ENCODE measurements at regions not wholly inside any gene's neighbourhood (a gene's known extent, or its start where the extent isn't known, plus 50 kb on each side); places are given as distances from the start of the nearest gene placed in this dataset.

DNA sequence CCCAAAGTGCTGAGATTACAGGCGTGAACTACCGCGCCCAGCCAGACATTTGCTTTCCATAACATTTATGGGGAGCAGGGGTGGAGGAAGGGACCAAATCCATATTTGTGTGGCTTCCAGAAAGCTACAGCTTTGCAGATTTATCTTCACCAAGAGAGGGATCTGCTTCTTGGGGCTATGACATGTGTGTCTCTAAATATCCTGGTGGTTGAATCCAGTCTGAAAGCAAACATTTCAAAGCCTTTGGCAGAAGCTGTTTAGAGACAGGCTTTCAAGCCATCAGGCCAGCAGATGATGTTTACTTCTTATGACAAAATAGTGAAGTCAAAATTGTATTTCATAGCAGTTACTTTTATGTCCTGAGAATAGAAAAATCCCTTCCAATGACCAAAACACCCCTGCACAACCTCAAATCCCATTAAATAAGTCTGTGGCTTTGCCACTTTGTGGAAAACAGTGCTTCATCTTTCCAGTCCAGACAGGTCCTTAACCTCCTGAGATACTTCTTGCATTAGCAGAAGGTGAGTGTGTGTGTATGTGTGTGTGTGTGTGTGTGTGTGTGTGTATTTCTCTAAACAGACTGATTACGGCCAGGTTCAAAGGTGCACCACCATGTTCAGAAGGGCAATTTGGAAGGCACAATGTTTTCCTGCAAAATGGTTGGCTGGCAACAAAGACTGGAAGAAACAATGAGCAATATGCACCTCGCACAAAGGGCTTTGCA lies 191.4 kb upstream of the LRIG1 start (continued):
- no peak for TF ChIP-seq ZNF146 (tag by site-specific recombination; IDR thresholded peaks at IDR 0.05)
- no peak for TF ChIP-seq IKZF3 (tag by site-specific recombination; IDR thresholded peaks at IDR 0.05)
- TF ChIP-seq ZNF133 (tag by site-specific recombination; IDR thresholded peaks at IDR 0.05): no peak
- no peak for TF ChIP-seq KLF10 (tag by site-specific recombination; IDR thresholded peaks at IDR 0.05)
- TF ChIP-seq, protein P1, sequence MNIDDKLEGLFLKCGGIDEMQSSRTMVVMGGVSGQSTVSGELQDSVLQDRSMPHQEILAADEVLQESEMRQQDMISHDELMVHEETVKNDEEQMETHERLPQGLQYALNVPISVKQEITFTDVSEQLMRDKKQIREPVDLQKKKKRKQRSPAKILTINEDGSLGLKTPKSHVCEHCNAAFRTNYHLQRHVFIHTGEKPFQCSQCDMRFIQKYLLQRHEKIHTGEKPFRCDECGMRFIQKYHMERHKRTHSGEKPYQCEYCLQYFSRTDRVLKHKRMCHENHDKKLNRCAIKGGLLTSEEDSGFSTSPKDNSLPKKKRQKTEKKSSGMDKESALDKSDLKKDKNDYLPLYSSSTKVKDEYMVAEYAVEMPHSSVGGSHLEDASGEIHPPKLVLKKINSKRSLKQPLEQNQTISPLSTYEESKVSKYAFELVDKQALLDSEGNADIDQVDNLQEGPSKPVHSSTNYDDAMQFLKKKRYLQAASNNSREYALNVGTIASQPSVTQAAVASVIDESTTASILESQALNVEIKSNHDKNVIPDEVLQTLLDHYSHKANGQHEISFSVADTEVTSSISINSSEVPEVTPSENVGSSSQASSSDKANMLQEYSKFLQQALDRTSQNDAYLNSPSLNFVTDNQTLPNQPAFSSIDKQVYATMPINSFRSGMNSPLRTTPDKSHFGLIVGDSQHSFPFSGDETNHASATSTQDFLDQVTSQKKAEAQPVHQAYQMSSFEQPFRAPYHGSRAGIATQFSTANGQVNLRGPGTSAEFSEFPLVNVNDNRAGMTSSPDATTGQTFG (tag by site-specific recombination; IDR thresholded peaks at IDR 0.05; ENCODE audit: borderline replicate concordance): no peak
- TF ChIP-seq ZNF555 (tag by site-specific recombination; conservative IDR thresholded peaks at IDR 0.05): no peak
- TF ChIP-seq, protein P2, sequence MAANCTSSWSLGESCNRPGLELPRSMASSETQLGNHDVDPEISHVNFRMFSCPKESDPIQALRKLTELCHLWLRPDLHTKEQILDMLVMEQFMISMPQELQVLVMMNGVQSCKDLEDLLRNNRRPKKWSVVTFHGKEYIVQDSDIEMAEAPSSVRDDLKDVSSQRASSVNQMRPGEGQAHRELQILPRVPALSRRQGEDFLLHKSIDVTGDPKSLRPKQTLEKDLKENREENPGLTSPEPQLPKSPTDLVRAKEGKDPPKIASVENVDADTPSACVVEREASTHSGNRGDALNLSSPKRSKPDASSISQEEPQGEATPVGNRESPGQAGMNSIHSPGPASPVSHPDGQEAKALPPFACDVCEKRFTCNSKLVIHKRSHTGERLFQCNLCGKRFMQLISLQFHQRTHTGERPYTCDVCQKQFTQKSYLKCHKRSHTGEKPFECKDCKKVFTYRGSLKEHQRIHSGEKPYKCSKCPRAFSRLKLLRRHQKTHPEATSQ (tag by site-specific recombination; IDR thresholded peaks at IDR 0.05): no peak
- TF ChIP-seq, protein P3, sequence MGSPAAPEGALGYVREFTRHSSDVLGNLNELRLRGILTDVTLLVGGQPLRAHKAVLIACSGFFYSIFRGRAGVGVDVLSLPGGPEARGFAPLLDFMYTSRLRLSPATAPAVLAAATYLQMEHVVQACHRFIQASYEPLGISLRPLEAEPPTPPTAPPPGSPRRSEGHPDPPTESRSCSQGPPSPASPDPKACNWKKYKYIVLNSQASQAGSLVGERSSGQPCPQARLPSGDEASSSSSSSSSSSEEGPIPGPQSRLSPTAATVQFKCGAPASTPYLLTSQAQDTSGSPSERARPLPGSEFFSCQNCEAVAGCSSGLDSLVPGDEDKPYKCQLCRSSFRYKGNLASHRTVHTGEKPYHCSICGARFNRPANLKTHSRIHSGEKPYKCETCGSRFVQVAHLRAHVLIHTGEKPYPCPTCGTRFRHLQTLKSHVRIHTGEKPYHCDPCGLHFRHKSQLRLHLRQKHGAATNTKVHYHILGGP (tag by site-specific recombination; IDR thresholded peaks at IDR 0.05): no peak
- TF ChIP-seq, protein P4, sequence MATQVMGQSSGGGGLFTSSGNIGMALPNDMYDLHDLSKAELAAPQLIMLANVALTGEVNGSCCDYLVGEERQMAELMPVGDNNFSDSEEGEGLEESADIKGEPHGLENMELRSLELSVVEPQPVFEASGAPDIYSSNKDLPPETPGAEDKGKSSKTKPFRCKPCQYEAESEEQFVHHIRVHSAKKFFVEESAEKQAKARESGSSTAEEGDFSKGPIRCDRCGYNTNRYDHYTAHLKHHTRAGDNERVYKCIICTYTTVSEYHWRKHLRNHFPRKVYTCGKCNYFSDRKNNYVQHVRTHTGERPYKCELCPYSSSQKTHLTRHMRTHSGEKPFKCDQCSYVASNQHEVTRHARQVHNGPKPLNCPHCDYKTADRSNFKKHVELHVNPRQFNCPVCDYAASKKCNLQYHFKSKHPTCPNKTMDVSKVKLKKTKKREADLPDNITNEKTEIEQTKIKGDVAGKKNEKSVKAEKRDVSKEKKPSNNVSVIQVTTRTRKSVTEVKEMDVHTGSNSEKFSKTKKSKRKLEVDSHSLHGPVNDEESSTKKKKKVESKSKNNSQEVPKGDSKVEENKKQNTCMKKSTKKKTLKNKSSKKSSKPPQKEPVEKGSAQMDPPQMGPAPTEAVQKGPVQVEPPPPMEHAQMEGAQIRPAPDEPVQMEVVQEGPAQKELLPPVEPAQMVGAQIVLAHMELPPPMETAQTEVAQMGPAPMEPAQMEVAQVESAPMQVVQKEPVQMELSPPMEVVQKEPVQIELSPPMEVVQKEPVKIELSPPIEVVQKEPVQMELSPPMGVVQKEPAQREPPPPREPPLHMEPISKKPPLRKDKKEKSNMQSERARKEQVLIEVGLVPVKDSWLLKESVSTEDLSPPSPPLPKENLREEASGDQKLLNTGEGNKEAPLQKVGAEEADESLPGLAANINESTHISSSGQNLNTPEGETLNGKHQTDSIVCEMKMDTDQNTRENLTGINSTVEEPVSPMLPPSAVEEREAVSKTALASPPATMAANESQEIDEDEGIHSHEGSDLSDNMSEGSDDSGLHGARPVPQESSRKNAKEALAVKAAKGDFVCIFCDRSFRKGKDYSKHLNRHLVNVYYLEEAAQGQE (tag by site-specific recombination; IDR thresholded peaks at IDR 0.05): no peak

DNA sequence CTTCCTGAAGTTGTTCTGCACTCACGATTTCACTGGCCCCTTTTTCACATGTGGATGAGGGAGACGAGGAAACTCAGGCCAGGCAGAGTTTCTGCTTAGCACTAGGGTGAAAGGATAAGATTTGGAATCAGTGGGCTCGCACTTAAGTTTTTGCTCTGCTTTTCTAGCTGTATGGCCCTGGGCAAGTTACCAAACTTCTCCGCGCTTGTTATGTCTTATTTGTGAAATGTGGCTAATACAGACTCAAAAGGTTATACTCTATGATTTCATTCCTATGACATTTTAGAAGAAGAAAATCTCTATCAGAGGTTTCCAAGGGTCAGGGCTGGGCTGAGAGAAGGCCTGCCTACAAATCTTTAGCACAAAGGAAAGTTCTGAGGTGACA lies 191.9 kb upstream of the LRIG1 start:
- H3K27ac ChIP-seq (ENCODE audit: extremely low read depth, low read depth, low read length): no peak overlapping the region
- ChIA-PET CTCF (no interaction called here), POLR2A (no interaction called here)
- no peak overlapping the region for H3K4me3 ChIP-seq (ENCODE audit: low read depth, low read length)
- no peak for TF ChIP-seq HOXD13 (CRISPR knock-in tag; IDR thresholded peaks at IDR 0.05; ENCODE audit: borderline replicate concordance)
- no peak for TF ChIP-seq ZNF791 (tag by site-specific recombination; IDR thresholded peaks at IDR 0.05)
- no peak for TF ChIP-seq ZNF366 (tag by site-specific recombination; conservative IDR thresholded peaks at IDR 0.05)
- TF ChIP-seq, protein P5, sequence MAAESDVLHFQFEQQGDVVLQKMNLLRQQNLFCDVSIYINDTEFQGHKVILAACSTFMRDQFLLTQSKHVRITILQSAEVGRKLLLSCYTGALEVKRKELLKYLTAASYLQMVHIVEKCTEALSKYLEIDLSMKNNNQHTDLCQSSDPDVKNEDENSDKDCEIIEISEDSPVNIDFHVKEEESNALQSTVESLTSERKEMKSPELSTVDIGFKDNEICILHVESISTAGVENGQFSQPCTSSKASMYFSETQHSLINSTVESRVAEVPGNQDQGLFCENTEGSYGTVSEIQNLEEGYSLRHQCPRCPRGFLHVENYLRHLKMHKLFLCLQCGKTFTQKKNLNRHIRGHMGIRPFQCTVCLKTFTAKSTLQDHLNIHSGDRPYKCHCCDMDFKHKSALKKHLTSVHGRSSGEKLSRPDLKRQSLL (tag by site-specific recombination; IDR thresholded peaks at IDR 0.05): no peak
- TF ChIP-seq ZBTB1 (tag by site-specific recombination; IDR thresholded peaks at IDR 0.05): no peak
- H3K4me1 ChIP-seq (ENCODE audit: control insufficient read depth, insufficient read depth, low read length): no peaks in the 10 kb centered on the region
- H3K9me3 ChIP-seq (ENCODE audit: control insufficient read depth, insufficient read depth, low read depth, low read length): no peaks in the 10 kb centered on the region
- H3K36me3 ChIP-seq (ENCODE audit: control insufficient read depth in 2 of 2, insufficient read depth in 1 of 2, low read length in 2 of 2): no peaks in the 10 kb centered on the region

Data from HEK293 (cell line).